Upper lobe of left lung (tissue), 6 donors: ENCODE measurements at regions not wholly inside any gene's neighbourhood (a gene's known extent, or its start where the extent isn't known, plus 50 kb on each side); places are given as distances from the start of the nearest gene placed in this dataset.
A peak's percentile ranks its signal among the peaks of the same experiment; 100 is the strongest.
"Not testable (repeated sequence)": the region's sequence is repeated elsewhere in the genome, so short reads cannot be mapped to it uniquely, and the experiment has no call there.

Experiments
- ATAC-seq, 2 donors: fragments of 200-7000 bp; cut with Tn5 transposase; one replicate each; pipeline ENCODE4 v1.9.1; 2022; ENCODE audit warnings: mild to moderate bottlenecking in 2 of 2, moderate library complexity in 2 of 2; ENCODE audit not compliant: low FRiP score in 2 of 2
- DNase-seq, 2 donors: peaks; one replicate each; pipeline ENCODE4 v3.0.0-alpha.2; 2019 to 2020
- H3K27ac ChIP-seq, 4 donors: fragments of 200-600 bp; sonication (generic); one replicate each; pipeline ENCODE4 v1.5.1; 2016 to 2019
- H3K27me3 ChIP-seq, 4 donors: fragments of 200-600 bp; sonication (generic); one replicate each; pipeline ENCODE4 v1.5.1; 2017 to 2019
- H3K36me3 ChIP-seq, 4 donors: fragments of 200-600 bp; sonication (generic); one replicate each; pipeline ENCODE4 v1.5.1; 2016 to 2019
- H3K4me1 ChIP-seq, 4 donors: fragments of 200-600 bp; sonication (generic); one replicate each; pipeline ENCODE4 v1.5.1; 2018 to 2019
- H3K4me3 ChIP-seq, 4 donors: fragments of 200-600 bp; sonication (generic); one replicate each; pipeline ENCODE4 v1.5.1; 2017 to 2019; ENCODE audit warnings: mild to moderate bottlenecking in 2 of 4, moderate library complexity in 1 of 4
- H3K9me3 ChIP-seq, 4 donors: fragments of 200-600 bp; sonication (generic); one replicate each; pipeline ENCODE4 v1.5.1; 2018 to 2019
- EP300 ChIP-seq, 4 donors: sonication (generic); formaldehyde crosslinking; IDR thresholded peaks; one replicate each; pipeline ENCODE4 v1.5.1; 2017; ENCODE audit warnings: antibody characterized with exemption in 4 of 4, control low read depth in 2 of 4
- POLR2A ChIP-seq, 4 donors: fragments of 450-650 bp; IDR thresholded peaks; one replicate each; pipeline ENCODE4 v1.5.1; 2016 to 2017; ENCODE audit warnings: antibody characterized with exemption in 4 of 4, mild to moderate bottlenecking in 2 of 4
- POLR2AphosphoS5 ChIP-seq, 2 donors: sonication (generic); formaldehyde crosslinking; IDR thresholded peaks; one replicate each; pipeline ENCODE4 v1.5.1; 2017; ENCODE audit warnings: antibody characterized with exemption in 2 of 2
- WGBS, 2 donors: methylation state at CpG; one replicate each; pipeline ENCODE4 v1.1.5; 2017 to 2018; 5-methylcytosine and 5-hydroxymethylcytosine counted together
- small RNA-seq, 4 donors: library from RNA; depleted of rRNA; stranded (forward); fragments of <200 nt; gene quantifications; one replicate each; pipeline ENCODE3, GENCODE V24; 2016
- TF ChIP-seq, protein P1 (sequence below), 6 experiments: fragments of 450-650 bp in 4 of 6; fragments of 200-600 bp in 2 of 6; sonication (generic) in 2 of 6; IDR thresholded peaks; one replicate each; pipeline ENCODE4 v1.5.1; 2016 to 2019; ENCODE audit warnings: antibody characterized with exemption in 6 of 6
- donor health status: DM: no; HTN: no; CAD: no; lungs with moderate emphysema.
- donor health status: DM: no; HTN: yes; CAD: no; lungs with severe emphysema.

DNA sequence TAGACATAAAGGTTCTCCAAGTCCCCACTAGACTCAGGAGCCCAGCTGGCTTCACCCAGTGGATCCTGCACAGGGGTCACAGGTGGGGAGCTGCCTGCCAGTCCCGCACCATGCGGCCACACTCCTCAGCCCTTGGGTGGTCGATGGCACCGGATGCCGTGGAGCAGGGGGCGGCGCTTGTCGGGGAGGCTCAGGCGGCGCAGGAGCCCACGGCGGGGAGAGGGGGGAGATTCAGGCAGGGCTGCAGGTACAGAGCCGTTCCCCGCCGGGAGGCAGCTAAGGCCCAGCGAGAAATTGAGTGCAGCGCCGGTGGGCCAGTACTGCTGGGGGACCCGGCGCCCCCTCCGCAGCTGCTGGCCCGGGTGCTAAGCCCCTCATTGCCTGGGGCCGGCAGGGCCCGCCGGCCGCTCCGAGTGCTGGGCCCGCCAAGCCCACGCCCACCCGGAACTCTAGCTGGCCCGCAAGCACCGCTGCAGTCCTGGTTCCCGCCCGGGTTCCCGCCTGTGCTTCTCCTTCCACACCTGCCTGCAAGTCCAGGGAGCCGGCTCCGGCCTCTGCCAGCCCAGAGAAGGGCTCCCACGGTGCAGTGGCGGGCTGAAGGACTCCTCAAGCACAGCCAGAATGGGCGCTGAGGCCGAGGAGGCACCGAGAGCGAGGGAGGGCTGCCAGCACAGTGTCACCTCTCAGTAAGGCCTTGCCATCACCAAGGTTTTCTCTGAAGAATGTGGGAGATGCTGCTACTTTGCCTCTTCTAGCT lies 58.4 kb upstream of the PPP1R12A start:
- Histone ChIP-seq H3K9me3 (no peaks in the 10 kb centered on the region), H3K36me3 (no peaks in the 10 kb centered on the region), H3K4me1 (no peaks in the 10 kb centered on the region), H3K27me3 (no peaks in the 10 kb centered on the region), H3K4me3 (no peak overlapping the region), H3K27ac (no peak overlapping the region)
- no peak for TF ChIP-seq EP300 (IDR thresholded peaks at IDR 0.05)
- TF ChIP-seq POLR2A (IDR thresholded peaks at IDR 0.05): no peak
- TF ChIP-seq POLR2AphosphoS5 (IDR thresholded peaks at IDR 0.05): no peak
- TF ChIP-seq, protein P1, sequence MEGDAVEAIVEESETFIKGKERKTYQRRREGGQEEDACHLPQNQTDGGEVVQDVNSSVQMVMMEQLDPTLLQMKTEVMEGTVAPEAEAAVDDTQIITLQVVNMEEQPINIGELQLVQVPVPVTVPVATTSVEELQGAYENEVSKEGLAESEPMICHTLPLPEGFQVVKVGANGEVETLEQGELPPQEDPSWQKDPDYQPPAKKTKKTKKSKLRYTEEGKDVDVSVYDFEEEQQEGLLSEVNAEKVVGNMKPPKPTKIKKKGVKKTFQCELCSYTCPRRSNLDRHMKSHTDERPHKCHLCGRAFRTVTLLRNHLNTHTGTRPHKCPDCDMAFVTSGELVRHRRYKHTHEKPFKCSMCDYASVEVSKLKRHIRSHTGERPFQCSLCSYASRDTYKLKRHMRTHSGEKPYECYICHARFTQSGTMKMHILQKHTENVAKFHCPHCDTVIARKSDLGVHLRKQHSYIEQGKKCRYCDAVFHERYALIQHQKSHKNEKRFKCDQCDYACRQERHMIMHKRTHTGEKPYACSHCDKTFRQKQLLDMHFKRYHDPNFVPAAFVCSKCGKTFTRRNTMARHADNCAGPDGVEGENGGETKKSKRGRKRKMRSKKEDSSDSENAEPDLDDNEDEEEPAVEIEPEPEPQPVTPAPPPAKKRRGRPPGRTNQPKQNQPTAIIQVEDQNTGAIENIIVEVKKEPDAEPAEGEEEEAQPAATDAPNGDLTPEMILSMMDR (IDR thresholded peaks at IDR 0.05): no peak
- ATAC-seq (no peak), DNase-seq (peak in 1 of 2 donors; percentile 82)
- WGBS, 2 donors: 96% methylated on average over 11 to 34 of the region's 43 CpGs

DNA sequence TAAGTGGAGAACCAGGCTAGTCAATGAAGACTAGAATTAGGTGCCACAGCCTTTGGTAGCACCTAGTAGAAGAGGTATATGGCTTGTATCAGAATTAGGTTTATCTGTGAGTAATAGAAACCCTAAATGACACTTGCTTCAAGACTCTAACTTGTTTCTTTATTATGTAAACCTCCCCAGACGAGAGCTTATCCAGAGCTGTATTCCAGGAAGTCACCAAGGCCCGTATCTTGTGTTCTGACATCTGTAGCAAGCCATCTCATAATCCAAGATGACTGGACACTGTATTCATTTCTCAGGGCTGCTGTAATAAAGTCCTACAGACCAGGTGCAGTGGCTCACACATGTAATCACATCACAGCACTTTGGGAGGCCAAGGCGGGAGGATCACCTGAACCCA lies 56.7 kb upstream of the PPP1R12A start:
- H3K27ac ChIP-seq: no peak overlapping the region
- no peaks in the 10 kb centered on the region for H3K27me3 ChIP-seq
- H3K36me3 ChIP-seq: no peaks in the 10 kb centered on the region
- H3K9me3 ChIP-seq: no peaks in the 10 kb centered on the region
- WGBS, 2 donors: 91 to 92% methylated on average over 3 of the region's 3 CpGs
- ATAC-seq (no peak), DNase-seq (no peak)
- no peak overlapping the region for H3K4me3 ChIP-seq
- TF ChIP-seq EP300 (IDR thresholded peaks at IDR 0.05) (no peak), POLR2AphosphoS5 (IDR thresholded peaks at IDR 0.05) (no peak), POLR2A (IDR thresholded peaks at IDR 0.05) (no peak)
- TF ChIP-seq, protein P1 (IDR thresholded peaks at IDR 0.05): no peak
- H3K4me1 ChIP-seq: no peaks in the 10 kb centered on the region

DNA sequence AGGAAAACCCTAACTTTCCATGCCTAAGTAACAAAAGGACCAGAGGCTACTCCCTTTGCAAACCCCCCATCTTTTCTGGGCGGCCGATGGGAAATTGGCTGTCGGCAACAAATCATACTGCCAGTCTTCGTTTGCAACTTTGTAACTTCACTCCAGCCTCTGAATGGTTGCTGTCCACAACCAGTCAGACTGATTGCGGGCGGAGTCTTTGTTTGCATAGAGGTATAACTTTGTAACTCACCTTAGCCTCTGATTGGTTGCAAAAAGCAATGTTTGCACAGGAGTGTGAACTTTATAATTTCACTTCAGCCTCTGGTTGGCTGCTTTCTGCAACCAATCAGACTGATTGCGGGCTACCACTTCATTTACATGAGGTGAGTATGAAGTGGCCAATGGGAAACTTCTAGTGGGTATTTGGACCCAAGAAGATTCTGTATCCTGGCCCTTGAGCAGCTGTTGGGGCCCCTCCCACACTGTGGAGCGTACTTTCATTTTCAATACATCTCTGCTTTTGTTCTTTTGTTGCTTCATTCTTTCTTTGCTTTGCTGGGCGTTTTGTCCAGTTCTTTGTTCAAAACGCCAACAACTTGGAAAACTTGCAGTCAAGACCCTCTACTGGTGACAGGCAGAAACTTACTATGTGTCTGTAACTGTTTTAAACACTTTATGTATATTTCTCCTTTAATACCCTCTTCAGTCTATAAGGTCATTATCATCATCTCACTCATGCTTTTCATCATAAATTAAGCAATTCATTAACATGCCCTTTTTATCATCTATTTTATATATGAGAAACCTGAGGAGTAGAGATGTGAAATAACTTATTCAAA lies 55.8 kb upstream of the PPP1R12A start:
- DNase-seq, H3K4me3 ChIP-seq, H3K27ac ChIP-seq, H3K27me3 ChIP-seq, H3K4me1 ChIP-seq, H3K36me3 ChIP-seq, ATAC-seq, H3K9me3 ChIP-seq: not testable (repeated sequence)
- 87 to 89% methylated on average over 10 of the region's 10 CpGs for WGBS, 2 donors

DNA sequence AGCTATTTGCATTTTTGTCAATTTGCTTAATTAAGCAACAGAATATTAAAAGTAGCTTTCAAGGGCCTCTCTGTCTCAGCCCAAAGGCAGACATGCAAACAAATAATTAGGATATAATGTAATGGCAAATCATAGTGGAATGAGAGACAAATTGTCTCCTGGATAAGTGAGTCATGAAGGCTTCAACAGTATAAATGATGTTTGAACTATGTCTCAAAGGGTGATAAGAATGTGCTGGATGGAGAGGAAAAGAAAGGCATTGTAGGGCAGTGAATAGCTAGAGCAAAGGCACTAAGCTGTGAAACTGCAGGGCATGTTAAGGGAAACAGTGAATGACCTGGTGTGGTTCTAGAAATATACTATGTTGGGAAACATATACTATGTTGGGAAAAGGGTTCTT lies 53.5 kb upstream of the PPP1R12A start:
- H3K36me3 ChIP-seq: no peaks in the 10 kb centered on the region
- no peaks in the 10 kb centered on the region for H3K27me3 ChIP-seq
- H3K4me1 ChIP-seq: no peaks in the 10 kb centered on the region
- H3K4me3 ChIP-seq: no peak overlapping the region
- ATAC-seq: no peak
- TF ChIP-seq, protein P1 (IDR thresholded peaks at IDR 0.05): no peak
- no peaks in the 10 kb centered on the region for H3K9me3 ChIP-seq
- no peak for DNase-seq
- no peak overlapping the region for H3K27ac ChIP-seq

DNA sequence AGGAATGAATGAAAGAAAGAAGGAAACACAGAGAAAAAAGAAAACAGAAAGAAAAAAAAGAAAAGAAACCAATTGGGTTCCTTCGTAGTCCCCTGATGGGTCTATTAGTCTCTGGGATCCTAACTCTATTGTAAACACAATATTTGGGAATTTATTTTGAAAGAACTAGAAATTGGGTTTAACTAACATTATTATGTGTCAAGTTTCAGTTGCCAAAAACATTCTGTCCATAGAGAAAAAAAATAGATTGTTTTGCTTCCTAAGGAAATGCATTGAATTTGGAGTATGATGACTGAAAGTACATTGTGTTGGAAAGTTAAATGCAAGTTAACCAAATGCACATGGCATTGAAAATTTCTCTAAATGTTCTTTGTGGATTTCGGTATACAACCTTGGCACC lies 52.8 kb upstream of the PPP1R12A start:
- no peaks in the 10 kb centered on the region for H3K9me3 ChIP-seq
- H3K27ac ChIP-seq: no peak overlapping the region
- H3K27me3 ChIP-seq: no peaks in the 10 kb centered on the region
- H3K36me3 ChIP-seq: no peaks in the 10 kb centered on the region
- H3K4me3 ChIP-seq: no peak overlapping the region
- 79 to 94% methylated on average over 2 of the region's 2 CpGs for WGBS, 2 donors
- ATAC-seq (no peak), DNase-seq (no peak)
- TF ChIP-seq POLR2A (IDR thresholded peaks at IDR 0.05) (no peak), EP300 (IDR thresholded peaks at IDR 0.05) (no peak), POLR2AphosphoS5 (IDR thresholded peaks at IDR 0.05) (no peak)
- TF ChIP-seq, protein P1 (IDR thresholded peaks at IDR 0.05): no peak
- H3K4me1 ChIP-seq: no peaks in the 10 kb centered on the region

Small RNAs in the stretch of these regions (small RNA-seq; reads per million reads assigned to genes)
- gene SNRPGP20: 0 reads per million in 4 donors
